HG03064 (cell line): ENCODE measurements at regions not wholly inside any gene's neighbourhood (a gene's known extent, or its start where the extent isn't known, plus 50 kb on each side); places are given as distances from the start of the nearest gene placed in this dataset.
"Not testable (repeated sequence)": the region's sequence is repeated elsewhere in the genome, so short reads cannot be mapped to it uniquely, and the experiment has no call there.

Source experiments
- ATAC-seq: cut with Tn5 transposase; IDR thresholded peaks from one replicate; pipeline ENCODE4 v1.9.1; 2021; ENCODE audit warnings: low read depth; ENCODE audit not compliant: unreplicated experiment

DNA sequence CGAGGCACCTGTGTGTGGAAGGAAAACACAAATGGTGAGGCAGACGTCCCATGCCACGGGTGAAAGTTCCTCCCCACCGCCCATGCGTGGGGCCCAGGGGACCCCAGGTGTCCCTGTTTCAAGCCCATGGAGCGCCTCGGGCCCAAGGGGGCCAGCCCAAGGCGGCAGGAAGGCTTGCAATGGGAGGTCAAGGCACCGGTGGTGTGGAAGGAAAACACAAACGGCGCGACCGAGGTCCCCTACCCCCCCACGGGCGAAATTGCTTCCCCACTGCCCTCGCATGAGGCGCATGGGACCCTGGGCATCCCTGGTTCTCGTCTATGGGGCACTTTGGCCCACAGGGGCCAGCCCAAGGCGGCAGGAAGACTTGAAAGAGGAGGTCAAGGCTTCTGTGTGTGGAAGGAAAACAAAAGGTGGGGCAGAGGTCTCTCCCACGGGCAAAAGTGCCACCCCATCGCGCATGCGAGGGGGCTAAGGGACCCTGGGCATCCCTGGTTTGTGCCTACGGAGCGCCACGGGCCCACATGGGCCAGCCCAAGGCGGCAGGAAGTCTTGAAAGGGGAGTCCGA is 379.4 kb downstream of the ALG10 start:
- no peak for ATAC-seq

DNA sequence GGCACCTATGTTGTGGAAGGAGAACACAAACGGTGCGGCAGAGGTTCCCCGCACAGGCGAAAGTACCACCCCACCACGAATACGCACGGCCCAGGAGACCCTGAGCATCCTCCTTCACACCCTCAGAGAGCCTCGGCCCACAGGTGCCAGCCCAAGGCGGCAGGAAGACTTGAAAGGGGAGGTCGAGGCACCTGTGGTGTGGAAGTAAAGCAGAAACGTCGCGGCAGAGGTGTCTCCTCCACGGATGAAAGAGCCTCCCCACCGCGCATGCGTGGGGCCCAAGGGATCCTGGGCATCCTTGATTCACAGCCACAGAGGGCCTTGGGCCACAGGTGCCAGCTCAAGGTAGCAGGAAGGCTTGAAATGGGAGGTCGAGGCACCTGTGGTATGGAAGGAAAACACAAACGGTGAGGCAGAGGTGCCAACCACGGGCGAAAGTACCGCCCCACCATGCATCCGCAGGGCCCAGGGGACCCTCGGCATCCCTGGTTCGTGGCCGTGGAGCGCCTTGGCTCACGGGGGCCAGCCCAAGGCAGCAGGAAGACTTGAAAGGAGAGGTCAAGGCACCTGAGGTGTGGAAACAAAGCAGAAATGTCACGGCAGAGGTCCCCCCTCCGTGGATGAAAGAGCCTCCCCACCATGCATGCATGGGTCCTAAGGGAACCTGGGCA is 380.1 kb downstream of the ALG10 start:
- ATAC-seq: no peak

GRCh38 chr12:34402899-34403705 is 380.8 kb downstream of the ALG10 start:
- ATAC-seq: no peak

DNA sequence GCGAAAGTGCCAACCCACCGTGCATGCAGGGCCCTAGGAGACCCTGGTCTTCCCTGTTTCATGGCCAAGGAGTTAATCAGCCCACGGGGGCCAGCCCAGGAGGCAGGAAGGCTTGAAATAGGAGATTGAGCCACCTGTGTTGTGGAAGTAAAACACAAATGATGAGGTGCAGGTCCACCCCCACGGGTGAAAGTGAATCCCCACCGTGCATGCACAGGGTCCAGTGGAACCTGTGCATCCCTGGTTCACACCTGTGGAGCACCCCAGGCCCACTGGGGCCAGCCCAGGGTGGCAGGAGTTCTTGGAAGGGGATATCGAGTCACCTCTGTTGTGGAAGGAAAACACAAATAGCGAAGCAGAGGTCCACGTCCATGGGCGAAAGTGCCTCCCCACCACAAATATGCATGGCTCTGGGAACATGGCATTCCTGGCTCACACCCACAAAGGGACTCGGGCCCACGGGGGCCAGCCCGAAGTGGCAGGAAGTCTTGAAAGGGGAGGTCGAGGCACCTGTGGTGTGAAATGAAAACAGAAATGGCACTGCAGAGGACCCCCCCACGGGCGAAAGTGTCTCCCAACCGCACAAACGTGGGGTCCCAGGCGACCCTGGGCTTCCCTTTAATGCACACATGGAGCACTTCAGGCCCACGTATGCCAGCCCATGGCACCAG is 381.5 kb downstream of the ALG10 start:
- no peak for ATAC-seq

DNA sequence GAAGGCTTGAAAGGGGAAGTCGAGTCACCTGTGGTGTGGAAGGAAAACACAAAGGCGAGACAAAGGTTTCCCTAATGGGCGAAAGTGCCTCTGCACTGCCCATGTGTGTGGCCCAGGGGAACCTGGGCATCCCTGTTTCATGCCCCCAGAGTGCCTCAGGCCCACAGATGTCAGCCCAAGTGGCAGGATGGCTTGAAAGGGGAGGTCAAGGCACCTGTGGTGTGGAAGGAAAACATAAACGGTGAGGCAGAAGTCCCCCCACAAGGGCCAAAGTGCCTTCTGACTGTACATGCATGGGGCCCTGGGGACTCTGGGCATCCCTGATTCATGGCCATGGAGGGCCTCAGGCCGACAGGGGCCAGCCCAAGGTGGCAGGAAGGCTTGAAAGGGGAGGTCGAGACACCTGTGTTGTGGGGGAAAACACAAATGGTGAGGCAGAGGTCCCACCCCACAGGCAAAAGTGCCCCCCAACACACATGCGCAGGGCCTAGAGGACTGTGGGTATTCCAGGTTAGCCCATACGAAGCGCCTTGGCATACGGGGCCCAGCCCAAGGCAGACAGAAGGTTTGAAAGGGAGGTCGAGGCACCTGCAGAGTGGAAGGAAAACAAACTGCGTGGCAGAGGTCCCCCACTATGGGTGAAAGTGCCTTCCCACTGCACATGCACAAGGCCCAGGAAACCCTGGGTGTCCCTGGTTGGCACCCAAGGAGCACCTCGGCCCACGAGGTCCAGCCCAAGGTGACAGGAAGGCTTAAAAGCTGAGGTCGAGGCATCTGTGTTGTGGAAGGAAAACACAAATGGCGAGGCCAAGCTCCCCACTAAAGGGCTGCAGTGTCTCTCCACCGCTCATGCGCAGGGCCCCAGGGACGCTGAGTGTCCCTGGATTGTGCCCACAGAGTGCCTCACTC is 382.3 kb downstream of the ALG10 start:
- no peak for ATAC-seq

GRCh38 chr12:34405286-34406227 is 383.3 kb downstream of the ALG10 start:
- no peak for ATAC-seq

DNA sequence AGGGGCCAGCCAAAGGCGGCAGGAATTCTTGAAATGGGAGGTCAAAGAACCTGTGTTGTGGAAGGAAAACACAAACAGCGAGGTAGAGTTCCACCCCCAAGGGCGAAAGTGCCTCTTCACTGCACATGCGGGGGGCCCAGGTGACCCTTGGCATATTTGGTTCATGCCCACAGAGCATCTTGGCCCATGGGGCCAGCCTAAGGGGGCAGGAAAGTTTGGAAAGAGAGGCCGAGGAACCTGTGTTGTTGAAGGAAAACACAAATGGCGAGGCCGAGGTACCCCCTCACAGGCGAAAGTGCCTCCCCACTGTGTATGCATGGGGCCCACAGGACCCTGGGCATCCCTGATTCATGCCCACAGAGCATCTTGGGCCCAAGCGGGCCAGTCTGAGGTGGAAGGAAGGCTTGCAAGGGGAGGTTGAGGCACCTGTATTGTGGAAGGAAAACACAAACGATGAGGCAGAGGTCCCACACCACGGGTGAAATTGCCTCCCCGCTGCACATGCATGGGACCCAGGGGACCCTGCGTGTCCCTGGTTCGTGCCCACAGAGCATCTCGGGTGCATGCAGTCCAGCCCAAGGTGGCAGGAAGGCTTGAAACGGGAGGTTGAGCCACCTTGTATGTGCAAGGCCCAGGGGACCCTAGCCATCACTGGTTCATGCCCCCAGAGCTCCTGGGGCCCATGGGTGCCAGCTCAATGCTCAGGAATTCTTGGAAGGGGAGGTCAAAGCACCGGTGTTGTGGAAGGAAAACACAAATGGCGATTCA is 384.1 kb downstream of the ALG10 start:
- ATAC-seq: no peak

- no peak for ATAC-seq
Observed at GRCh38 chr12:34406996-34407300, 384.7 kb downstream of the ALG10 start.

- ATAC-seq: no peak
Observed at GRCh38 chr12:34407813-34408212, 385.5 kb downstream of the ALG10 start.

DNA sequence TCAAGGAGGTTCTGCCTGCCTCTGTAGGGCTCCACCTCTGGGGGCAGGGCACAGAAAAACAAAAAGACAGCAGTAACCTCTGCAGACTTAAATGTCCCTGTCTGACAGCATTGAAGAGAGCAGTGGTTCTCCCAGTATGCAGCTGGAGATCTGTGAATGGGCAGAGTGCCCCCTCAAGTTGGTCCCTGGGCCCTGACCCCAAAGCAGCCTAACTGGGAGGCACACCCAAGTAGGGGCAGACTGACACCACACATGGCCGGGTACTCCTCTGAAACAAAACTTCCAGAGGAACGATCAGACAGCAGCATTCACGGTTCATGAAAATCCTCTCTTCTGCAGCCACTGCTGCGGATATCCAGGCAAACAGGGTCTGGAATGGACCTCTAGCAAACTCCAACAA is 409.2 kb downstream of the ALG10 start:
- ATAC-seq: not testable (repeated sequence)
